Activated CD4-positive, alpha-beta T cell treated with anti-CD3 and anti-CD28 coated beads for 36 hours (primary cell): ENCODE measurements at regions not wholly inside any gene's neighbourhood (a gene's known extent, or its start where the extent isn't known, plus 50 kb on each side); places are given as distances from the start of the nearest gene placed in this dataset.
"Not testable (repeated sequence)": the region's sequence is repeated elsewhere in the genome, so short reads cannot be mapped to it uniquely, and the experiment has no call there.

Experiments
- ATAC-seq: fragments of 200-7000 bp; cut with Tn5 transposase; one replicate; pipeline ENCODE4 v1.10.0; 2021; ENCODE audit warnings: mild to moderate bottlenecking, moderate library complexity
- CTCF ChIA-PET: fragments of 350-600 bp; sonication (Branson Sonifier 250); formaldehyde crosslinking; loops from one replicate; lab custom pipeline; 2021; ENCODE audit warnings: antibody characterized with exemption; lab: Charles Lee
- POLR2A ChIA-PET: fragments of 350-600 bp; sonication (Branson Sonifier 250); formaldehyde crosslinking; loops from one replicate; lab custom pipeline; 2021; ENCODE audit warnings: antibody characterized with exemption, inconsistent platforms; lab: Charles Lee
- DNase-seq: peaks from one replicate; pipeline ENCODE4 v3.0.0-alpha.2; 2020
- H3K27ac Mint-ChIP-seq: one replicate; pipeline ENCODE4 v1.8.0; 2021; ENCODE audit warnings: mixed read lengths
- H3K27me3 Mint-ChIP-seq: one replicate; pipeline ENCODE4 v1.8.0; 2021; ENCODE audit warnings: mixed read lengths
- H3K36me3 Mint-ChIP-seq: one replicate; pipeline ENCODE4 v1.8.0; 2021; ENCODE audit warnings: low read depth, mixed read lengths
- H3K4me1 Mint-ChIP-seq: one replicate; pipeline ENCODE4 v1.8.0; 2021; ENCODE audit warnings: mixed read lengths
- H3K4me3 Mint-ChIP-seq: one replicate; pipeline ENCODE4 v1.8.0; 2021; ENCODE audit warnings: mild to moderate bottlenecking, moderate library complexity, mixed read lengths
- H3K9me3 Mint-ChIP-seq: one replicate; pipeline ENCODE4 v1.8.0; 2021; ENCODE audit warnings: low read depth, mixed read lengths
- intact Hi-C, 2 experiments: fragments of 100-400 bp; cut with DNase I in 1 of 2; cut with micrococcal nuclease in 1 of 2; formaldehyde crosslinking; loops; one replicate each; pipeline versions ENCODE4 v1.14.2 to v1.15.1; 2022 to 2024; cut with DNase I, micrococcal nuclease

GRCh38 chr14:98926146-98926545, 345.9 kb downstream of the BCL11B start:
- ATAC-seq (peak; percentile 63), DNase-seq (peak; percentile 61)
- H3K9me3 Mint-ChIP-seq, result peaks cover 10% of the 10 kb centered on the region
- no peaks in the 10 kb centered on the region for H3K27me3 Mint-ChIP-seq
- ChIA-PET POLR2A (no interaction called here), CTCF (interaction anchor here (1.0 kb wide), 1 partner anchor 788 kb away, joined by 3 read pairs; no protein-coding TSS in a partner anchor)
- intact Hi-C loops, result no loop called here
- peak overlapping the region; percentile 28 for H3K4me3 Mint-ChIP-seq
- peaks cover 61% of the 10 kb centered on the region for H3K4me1 Mint-ChIP-seq
- H3K36me3 Mint-ChIP-seq, result peaks cover 6% of the 10 kb centered on the region
- peak overlapping the region; percentile 61 for H3K27ac Mint-ChIP-seq

GRCh38 chr14:98926801-98927200, 345.2 kb downstream of the BCL11B start:
- ChIA-PET POLR2A (no interaction called here), CTCF (no interaction called here)
- intact Hi-C loops, result no loop called here
- Mint-ChIP-seq H3K4me3 (no peak overlapping the region), H3K36me3 (peaks cover 6% of the 10 kb centered on the region), H3K9me3 (peaks cover 9% of the 10 kb centered on the region), H3K27ac (no peak overlapping the region), H3K27me3 (no peaks in the 10 kb centered on the region), H3K4me1 (peaks cover 67% of the 10 kb centered on the region)
- ATAC-seq (no peak), DNase-seq (no peak)

- H3K4me1 Mint-ChIP-seq, result peaks cover 79% of the 10 kb centered on the region
- no peaks in the 10 kb centered on the region for H3K9me3 Mint-ChIP-seq
- no peak for DNase-seq
- H3K36me3 Mint-ChIP-seq, result peaks cover 9% of the 10 kb centered on the region
- H3K4me3 Mint-ChIP-seq, result no peak overlapping the region
- intact Hi-C loops, result no loop called here
- no peak overlapping the region for H3K27ac Mint-ChIP-seq
- no peak for ATAC-seq
- ChIA-PET CTCF (interaction anchor here (0.7 to 1.0 kb wide), 2 partner anchors 162 to 400 kb away, joined by 3 read pairs; no protein-coding TSS in a partner anchor), POLR2A (no interaction called here)
- no peaks in the 10 kb centered on the region for H3K27me3 Mint-ChIP-seq
Measured at GRCh38 chr14:98927986-98928385, 344.0 kb downstream of the BCL11B start.

- H3K4me1 Mint-ChIP-seq, result peaks cover 83% of the 10 kb centered on the region
- CTCF ChIA-PET, result interaction anchor here (0.6 to 1.8 kb wide), 5 partner anchors 8 to 400 kb away, joined by 3 to 4 read pairs (median 3); no protein-coding TSS in a partner anchor
Measured at GRCh38 chr14:98928418-98928817, 343.6 kb downstream of the BCL11B start.

GRCh38 chr14:98931126-98931525, 340.9 kb downstream of the BCL11B start:
- Mint-ChIP-seq H3K9me3 (peaks cover 11% of the 10 kb centered on the region), H3K27me3 (no peaks in the 10 kb centered on the region), H3K4me3 (no peak overlapping the region), H3K4me1 (peaks cover 89% of the 10 kb centered on the region), H3K27ac (peak overlapping the region; percentile 85), H3K36me3 (peaks cover 13% of the 10 kb centered on the region)
- ATAC-seq (no peak), DNase-seq (no peak)
- intact Hi-C loops, result loop anchor here (5.0 kb wide), 2 partner anchors 336 to 341 kb away; partner anchors contain the start of gene BCL11B (in 1 of the 2)
- ChIA-PET CTCF (interaction anchor here (2.7 kb wide), 1 partner anchor 53 kb away, joined by 7 read pairs; no protein-coding TSS in a partner anchor), POLR2A (no interaction called here)

More at GRCh38 chr14:98928418-98928817, 343.6 kb downstream of the BCL11B start:
- POLR2A ChIA-PET, result no interaction called here
- H3K36me3 Mint-ChIP-seq, result peaks cover 9% of the 10 kb centered on the region
- DNase-seq, result no peak
- no peak overlapping the region for H3K27ac Mint-ChIP-seq
- intact Hi-C loops, result no loop called here
- H3K9me3 Mint-ChIP-seq, result no peaks in the 10 kb centered on the region
- no peak overlapping the region for H3K4me3 Mint-ChIP-seq
- no peak for ATAC-seq
- no peaks in the 10 kb centered on the region for H3K27me3 Mint-ChIP-seq

- H3K4me1 Mint-ChIP-seq, result peaks cover 89% of the 10 kb centered on the region
- intact Hi-C loops, result loop anchor here (5.0 kb wide), 2 partner anchors 335 to 340 kb away; partner anchors contain the start of gene BCL11B (in 1 of the 2)
- no peaks in the 10 kb centered on the region for H3K27me3 Mint-ChIP-seq
- peaks cover 13% of the 10 kb centered on the region for H3K36me3 Mint-ChIP-seq
- POLR2A ChIA-PET, result no interaction called here
- CTCF ChIA-PET, result interaction anchor here (0.5 to 2.7 kb wide), 2 partner anchors 52 to 1767 kb away, joined by 3 to 7 read pairs; no protein-coding TSS in a partner anchor
- peaks cover 11% of the 10 kb centered on the region for H3K9me3 Mint-ChIP-seq
- peak; percentile 80 for ATAC-seq
- peak overlapping the region; percentile 45 for H3K4me3 Mint-ChIP-seq
- DNase-seq, result peak; percentile 75
- peak overlapping the region; percentile 85 for H3K27ac Mint-ChIP-seq
Measured at GRCh38 chr14:98931911-98932310, 340.1 kb downstream of the BCL11B start.

GRCh38 chr14:98932431-98933325, 339.3 kb downstream of the BCL11B start:
- POLR2A ChIA-PET, result no interaction called here
- ATAC-seq, result peak; percentile 5

GRCh38 chr14:98934569-98934968, 337.4 kb downstream of the BCL11B start:
- H3K27me3 Mint-ChIP-seq, CTCF ChIA-PET, POLR2A ChIA-PET, H3K36me3 Mint-ChIP-seq, H3K4me3 Mint-ChIP-seq: not testable (repeated sequence)
- H3K9me3 Mint-ChIP-seq, result peaks cover 11% of the 10 kb centered on the region
- peak overlapping the region; percentile 52 for H3K27ac Mint-ChIP-seq
- peaks cover 90% of the 10 kb centered on the region for H3K4me1 Mint-ChIP-seq
- intact Hi-C loops, result loop anchor here (5.0 kb wide), 2 partner anchors 333 to 338 kb away; partner anchors contain the start of gene BCL11B (in 1 of the 2)
- DNase-seq, result peak; percentile 20
- peak; percentile 38 for ATAC-seq

More at GRCh38 chr14:98932431-98933325, 339.3 kb downstream of the BCL11B start:
- intact Hi-C loops, result loop anchor here (5.0 kb wide), 2 partner anchors 335 to 340 kb away; partner anchors contain the start of gene BCL11B (in 1 of the 2)
- Mint-ChIP-seq H3K36me3 (peaks cover 10% of the 10 kb centered on the region), H3K9me3 (peaks cover 11% of the 10 kb centered on the region), H3K4me3 (peak overlapping the region; percentile 45), H3K27ac (peak overlapping the region; percentile 85), H3K27me3 (no peaks in the 10 kb centered on the region), H3K4me1 (peaks cover 89% of the 10 kb centered on the region)
- CTCF ChIA-PET, result interaction anchor here (0.6 to 2.7 kb wide), 2 partner anchors 51 to 305 kb away, joined by 3 to 7 read pairs; no protein-coding TSS in a partner anchor
- DNase-seq, result peak; percentile 16

GRCh38 chr14:98935921-98936320, 336.1 kb downstream of the BCL11B start:
- no peak overlapping the region for H3K4me3 Mint-ChIP-seq
- ChIA-PET POLR2A (no interaction called here), CTCF (interaction anchor here (0.8 kb wide), 1 partner anchor 384 kb away, joined by 3 read pairs; no protein-coding TSS in a partner anchor)
- H3K4me1 Mint-ChIP-seq, result peaks cover 92% of the 10 kb centered on the region
- intact Hi-C loops, result no loop called here
- H3K36me3 Mint-ChIP-seq, result peaks cover 7% of the 10 kb centered on the region
- H3K27me3 Mint-ChIP-seq, result no peaks in the 10 kb centered on the region
- peaks cover 11% of the 10 kb centered on the region for H3K9me3 Mint-ChIP-seq
- DNase-seq (no peak), ATAC-seq (no peak)
- no peak overlapping the region for H3K27ac Mint-ChIP-seq

GRCh38 chr14:98937021-98937420, 335.0 kb downstream of the BCL11B start:
- ChIA-PET CTCF (no interaction called here), POLR2A (no interaction called here)
- no peak overlapping the region for H3K4me3 Mint-ChIP-seq
- peaks cover 90% of the 10 kb centered on the region for H3K4me1 Mint-ChIP-seq
- DNase-seq (no peak), ATAC-seq (no peak)
- no peak overlapping the region for H3K27ac Mint-ChIP-seq
- peaks cover 11% of the 10 kb centered on the region for H3K9me3 Mint-ChIP-seq
- intact Hi-C loops, result no loop called here
- no peaks in the 10 kb centered on the region for H3K27me3 Mint-ChIP-seq
- peaks cover 6% of the 10 kb centered on the region for H3K36me3 Mint-ChIP-seq

- no peak for ATAC-seq
Measured at GRCh38 chr14:98937712-98938505, 334.1 kb downstream of the BCL11B start.

More at GRCh38 chr14:98937712-98938505, 334.1 kb downstream of the BCL11B start:
- Mint-ChIP-seq H3K9me3 (peaks cover 11% of the 10 kb centered on the region), H3K4me1 (peaks cover 81% of the 10 kb centered on the region), H3K36me3 (peaks cover 5% of the 10 kb centered on the region), H3K4me3 (no peak overlapping the region), H3K27me3 (no peaks in the 10 kb centered on the region), H3K27ac (peak overlapping the region; percentile 10)
- no peak for DNase-seq
- CTCF ChIA-PET, result interaction anchor here (0.7 to 1.5 kb wide), 2 partner anchors 9 to 529 kb away, joined by 4 read pairs; no protein-coding TSS in a partner anchor
- POLR2A ChIA-PET, result no interaction called here
- intact Hi-C loops, result no loop called here
